GM04503 (cell line): ENCODE measurements at regions not wholly inside any gene's neighbourhood (a gene's known extent, or its start where the extent isn't known, plus 50 kb on each side); places are given as distances from the start of the nearest gene placed in this dataset.
"Not testable (repeated sequence)": the region's sequence is repeated elsewhere in the genome, so short reads cannot be mapped to it uniquely, and the experiment has no call there.

Experiments used
- DNase-seq: peaks from one replicate; pipeline ENCODE4 v3.0.0-alpha.2; 2012; ENCODE audit warnings: low read depth

DNA sequence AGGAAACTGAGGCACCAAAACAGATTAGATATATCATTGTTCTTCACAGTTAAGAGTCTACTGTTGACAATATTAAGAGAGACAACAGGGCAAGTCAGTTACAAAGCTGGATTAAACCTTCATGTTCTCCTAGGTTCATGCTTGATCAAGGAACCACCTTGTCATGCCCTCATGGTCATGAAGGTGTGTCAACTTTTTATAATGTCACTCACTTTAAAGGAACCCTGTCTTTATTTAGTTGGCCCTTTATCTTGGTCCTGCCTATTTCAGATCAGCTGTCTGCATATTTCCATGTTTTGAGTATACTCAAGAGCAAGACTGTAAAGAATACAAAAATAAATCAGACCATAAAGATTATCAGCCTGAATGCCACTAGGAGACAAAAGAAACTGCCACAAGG, 140.2 kb upstream of the FAM241A start:
- no peak for DNase-seq

DNA sequence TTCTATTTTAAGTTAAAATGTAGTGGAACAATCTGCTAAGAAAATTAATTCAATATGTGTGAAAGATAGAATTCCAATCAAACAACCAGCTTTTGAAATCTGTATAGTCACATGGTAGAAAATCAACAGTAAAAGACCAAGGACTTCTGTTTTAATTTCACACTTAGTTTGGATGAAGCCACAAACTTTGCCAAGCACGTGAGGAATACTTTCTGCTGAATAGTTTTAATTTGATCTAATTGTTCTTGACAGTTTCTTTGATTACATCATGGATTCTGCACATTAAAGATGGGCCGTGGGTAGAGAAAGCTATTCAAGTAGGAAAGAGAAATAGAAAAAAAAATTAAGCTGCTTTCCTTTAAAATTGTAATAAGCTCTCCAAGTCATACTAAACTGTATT, 137.9 kb upstream of the FAM241A start:
- DNase-seq, result no peak

DNA sequence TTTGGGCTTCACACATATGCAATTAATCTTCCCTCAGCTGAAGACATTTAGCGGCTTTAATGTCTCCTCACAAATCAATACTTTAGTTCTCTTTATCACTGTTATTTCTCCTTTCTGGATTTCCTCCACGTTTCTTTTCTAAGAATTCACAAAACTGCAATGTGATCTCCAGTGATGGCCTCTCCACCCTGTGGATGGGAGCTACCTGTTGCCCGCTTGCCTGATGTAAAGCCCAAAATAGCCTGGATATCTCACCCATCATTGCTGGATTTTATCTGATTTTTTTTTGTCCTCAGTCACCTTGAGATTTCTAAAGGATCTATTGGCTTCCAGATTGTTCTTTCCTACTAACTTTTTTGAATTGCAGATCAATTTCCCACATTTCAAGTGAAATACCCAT, 129.3 kb upstream of the FAM241A start:
- DNase-seq, result no peak

DNA sequence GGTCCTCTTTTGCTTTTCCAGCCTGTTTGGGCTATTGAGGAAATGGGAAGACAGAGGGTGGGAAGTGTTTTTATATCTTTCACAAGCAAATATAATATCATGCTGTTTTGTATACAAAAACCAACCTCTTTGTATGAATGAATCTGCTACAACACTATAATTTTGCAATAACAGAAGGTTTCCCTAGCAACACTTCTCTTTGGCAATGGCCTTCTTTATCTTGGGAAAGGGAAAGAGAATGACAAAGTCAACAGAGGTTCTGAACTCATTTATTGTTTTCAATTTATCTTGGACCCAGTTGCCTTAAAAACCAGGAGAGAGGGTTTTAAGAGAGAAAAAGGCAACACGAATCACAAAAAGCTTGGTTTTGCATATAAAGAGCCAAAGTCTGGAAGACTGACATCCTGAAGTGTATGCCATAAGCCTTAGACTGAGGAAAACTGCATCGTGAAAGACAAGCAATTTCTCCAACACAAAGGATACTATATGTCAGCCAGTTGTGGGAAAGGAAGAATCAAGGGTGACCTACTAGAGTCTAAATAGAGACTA, 121.8 kb upstream of the FAM241A start:
- DNase-seq, result no peak

DNA sequence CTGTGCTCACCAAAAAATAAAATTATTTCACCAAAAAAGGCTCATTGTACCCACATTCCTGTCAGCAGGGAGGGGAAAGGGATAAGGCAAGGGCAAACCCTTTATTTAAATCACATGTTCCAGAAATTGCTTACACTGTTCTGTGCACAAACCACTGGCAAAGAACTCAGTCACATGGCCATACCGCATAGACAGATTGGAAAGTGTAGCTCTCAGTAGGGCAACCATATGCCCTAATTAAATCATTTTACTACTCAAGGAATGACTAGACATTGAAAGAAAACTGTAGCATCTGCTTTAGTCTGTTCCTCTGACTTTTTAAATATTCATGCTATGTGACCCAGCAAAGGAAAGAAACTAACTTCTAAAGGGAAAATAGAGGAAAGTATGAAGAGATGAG, 119.2 kb upstream of the FAM241A start:
- DNase-seq, result no peak

DNA sequence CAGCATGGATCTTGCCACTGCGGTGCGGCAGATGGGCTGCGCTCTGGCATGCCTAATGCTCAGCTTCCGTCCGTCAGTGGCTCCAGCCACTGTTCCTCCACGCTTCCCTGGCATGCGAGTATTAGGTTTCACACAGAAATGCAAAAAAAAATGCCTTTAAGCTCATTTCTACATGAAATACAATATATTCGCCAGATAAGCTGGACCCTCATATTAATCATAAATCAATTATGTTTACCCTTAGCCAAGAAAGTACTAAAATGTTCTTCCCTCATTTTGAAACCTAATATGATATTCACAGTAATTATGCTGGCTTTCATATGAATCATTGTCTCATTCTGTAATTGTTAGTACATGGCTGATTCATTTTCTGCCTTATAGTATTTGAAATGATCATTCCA, 115.5 kb upstream of the FAM241A start:
- DNase-seq, result no peak

DNA sequence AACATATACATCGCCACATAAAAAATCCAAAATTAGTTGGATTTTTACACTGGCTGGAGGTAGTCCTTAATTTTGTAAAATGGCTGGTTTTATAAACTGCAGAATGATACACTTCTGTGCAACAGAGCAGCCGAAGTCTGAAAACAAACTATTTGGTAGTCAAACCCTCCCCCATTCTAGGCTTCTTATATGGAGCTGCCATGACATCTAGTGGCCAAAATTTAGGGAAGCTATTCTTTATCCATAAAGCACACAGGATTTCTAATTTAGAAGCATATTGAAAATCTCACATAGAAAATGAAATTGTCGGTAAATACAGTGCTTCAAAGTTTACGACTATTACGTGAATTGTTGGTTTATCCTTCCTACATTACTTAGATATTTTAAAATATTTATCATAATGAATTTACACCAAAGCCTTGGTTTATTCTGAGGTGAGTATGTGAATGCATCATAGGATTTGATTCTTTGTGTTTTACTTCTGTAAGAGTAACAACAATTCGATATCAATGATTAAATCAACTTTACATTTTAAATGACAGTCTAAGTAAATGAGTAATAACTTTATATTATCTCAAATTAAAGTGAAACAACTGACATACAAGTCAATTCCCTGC, 113.4 kb upstream of the FAM241A start:
- DNase-seq, result no peak

DNA sequence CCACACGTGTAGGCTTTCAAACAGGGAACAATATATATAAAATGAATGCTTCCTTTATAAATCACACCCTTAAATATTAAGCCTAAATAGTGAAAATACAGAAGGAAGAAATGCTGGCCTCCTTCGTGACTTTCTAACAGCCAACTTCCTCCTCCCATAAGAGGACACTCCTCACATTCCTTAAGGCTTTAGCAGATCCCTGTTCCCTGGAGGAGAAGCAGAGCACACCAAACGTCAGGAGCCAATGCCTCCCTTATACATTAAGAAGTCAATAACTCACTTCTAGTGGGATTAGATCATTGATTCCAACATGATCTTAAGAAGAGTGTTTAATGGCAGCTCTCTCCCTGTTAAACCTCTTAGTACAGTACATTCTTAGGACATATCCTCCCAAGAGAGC, 108.4 kb upstream of the FAM241A start:
- no peak for DNase-seq

DNA sequence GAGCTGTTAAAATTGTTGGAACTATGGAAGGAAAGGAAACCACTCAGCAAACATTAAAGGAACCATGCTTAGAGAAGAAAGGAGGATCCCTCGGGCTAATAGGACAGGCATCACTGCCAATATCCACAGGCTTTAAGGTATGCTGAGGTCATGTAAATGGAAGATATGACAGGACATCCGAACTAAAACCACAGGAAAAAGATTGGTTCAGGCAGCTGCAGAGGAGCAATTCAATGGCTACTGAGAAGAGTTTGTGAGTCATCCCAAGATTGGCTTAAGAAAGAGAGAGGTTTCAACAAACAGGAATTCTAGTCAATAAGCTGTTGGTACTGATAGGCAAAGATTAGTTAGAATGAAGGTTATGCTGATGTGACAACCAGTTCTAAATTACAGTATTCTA, 106.4 kb upstream of the FAM241A start:
- DNase-seq, result peak; percentile 21

DNA sequence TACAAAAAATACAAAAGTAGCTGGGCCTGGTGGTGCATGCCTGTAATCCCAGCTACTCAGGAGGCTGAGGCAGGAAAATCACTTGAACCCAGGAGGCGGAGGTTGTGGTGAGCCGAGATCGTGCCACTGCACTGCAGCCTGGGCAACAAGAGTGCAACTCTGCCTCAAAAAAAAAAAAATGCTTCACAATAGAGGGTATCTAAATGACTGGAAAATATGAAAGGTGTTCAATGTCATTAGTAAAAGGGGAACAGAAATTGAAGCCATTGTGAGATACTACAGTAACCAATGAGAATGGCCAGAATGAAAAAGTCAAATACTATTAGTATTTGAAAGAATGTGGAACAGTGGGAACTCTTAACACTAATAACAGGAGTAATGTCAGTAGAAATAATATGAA, 96.1 kb upstream of the FAM241A start:
- not testable (repeated sequence) for DNase-seq

DNA sequence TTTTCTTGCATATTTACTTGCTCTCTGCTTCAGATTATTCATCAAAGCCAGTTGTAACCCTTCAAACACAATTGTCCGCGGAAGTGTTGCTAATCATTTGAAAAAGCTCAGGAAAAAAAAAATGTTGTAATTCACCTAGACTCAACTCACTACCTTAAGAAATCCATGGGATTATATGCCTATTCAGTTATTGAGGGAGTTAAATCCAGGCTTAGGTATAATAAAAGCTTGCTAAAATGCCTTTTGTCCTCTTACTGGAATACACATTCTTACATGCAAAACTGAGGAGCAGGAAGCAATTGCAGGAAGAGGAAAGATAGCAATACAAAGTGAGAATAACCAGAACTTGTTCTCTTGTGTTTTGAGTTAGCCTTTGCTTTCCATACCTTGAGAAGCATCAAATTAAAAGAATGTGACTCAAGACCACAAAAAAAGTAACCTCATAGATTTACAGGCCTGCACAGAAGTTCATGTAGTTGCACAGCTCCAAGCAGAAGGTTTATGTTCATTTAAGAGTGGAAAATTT, 91.4 kb upstream of the FAM241A start:
- no peak for DNase-seq

DNA sequence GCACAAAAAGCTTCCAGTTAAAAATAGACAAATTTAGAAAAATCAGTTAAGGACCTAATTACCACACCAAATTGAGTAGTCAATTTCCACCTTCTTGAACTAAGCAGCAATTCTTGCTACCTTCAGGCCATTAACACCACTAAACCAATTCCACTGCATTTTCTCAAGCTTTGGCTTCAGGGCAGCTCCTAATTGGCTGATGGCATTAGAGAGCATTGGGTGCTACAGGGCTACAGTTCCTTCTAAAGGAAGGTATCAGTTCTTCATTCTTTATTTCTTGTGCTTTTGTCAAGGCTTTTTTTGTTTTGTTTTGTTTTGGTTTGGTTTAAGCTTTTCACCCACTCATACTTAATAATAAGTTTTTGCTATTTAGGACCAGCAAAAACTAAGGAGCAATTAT, 90.2 kb upstream of the FAM241A start:
- no peak for DNase-seq

DNA sequence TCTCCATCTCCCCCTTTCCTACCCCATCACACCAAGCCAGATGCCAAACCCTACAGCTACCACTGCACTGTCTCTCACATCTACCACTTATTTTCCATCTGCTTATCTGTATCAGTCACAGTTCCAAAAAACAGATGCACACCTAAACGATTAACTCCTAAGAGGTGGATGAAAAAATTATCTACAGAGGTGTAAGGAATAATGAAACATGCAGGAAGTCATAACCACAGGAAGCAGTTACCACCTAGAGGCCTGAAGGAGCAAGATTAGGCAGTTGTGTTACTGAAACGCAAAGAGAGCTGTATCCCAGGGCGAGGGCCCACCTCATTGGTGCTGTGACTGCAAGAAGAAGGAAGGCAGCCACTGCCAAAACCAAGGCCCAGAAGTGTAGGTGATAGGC, 87.8 kb upstream of the FAM241A start:
- no peak for DNase-seq

DNA sequence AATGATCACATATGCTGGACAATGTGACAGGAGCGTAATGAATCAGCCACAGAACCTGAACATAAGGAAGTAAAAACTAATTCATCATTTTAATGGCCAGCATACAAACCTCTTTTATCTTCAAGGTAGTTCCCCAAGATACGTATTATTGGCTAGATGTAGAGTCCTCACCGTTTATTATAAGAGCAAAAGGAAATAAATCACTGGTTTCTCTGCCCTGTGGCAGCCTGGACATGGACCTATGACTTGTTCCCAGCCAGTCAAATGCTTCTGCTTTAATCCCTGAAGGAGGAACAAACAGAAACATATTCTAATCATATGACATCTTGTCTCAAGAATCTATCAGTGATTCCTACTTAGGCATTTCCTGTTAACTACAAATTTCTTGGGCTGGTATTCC, 86.8 kb upstream of the FAM241A start:
- DNase-seq, result peak; percentile 22

DNA sequence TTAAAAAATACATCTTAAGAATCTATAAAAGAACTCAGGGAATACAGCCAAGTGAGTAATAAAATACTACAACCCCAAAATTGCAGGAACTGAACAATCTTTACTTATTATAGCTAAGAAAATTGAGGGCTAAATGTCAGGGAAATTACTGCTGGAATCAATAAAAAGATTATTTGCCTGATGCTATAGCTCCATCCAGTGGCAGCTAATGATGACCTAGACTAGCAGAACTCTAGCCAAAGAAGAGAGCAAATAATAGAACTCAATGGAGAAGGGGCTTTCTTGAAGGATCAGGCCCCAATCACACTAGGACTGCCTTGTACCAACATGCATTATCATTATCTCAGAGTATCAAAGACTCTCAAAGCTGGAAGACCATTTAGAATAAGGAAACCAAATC, 85.0 kb upstream of the FAM241A start:
- DNase-seq, result no peak

DNA sequence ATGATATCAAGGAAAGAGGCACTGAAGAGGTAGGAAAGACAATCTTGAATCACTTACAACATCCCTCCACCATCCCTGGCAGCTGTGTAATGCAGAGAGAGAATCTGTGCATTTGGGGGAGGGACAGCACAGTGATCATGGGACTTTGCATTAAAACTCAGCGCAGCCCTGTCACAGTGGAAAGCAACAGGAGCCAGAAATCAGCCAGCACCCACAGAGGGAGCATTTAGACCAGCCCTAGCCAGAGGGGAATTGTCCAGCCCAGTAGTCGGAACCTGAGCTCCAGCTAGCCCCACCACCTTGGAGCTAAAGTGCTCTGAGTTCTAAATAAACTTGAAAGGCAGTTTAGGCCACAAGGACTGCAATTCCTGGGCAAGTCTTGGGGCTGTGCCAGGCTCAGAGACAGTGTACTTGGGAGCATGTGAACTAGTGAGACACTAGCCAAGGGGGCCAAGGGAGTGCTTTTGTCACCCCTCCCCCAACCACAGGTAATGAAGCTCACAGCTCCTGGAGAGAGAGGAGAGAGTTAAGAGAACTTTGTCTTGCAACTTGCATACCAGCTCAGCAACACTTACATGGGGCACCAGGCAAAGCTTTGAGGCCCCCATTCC, 83.9 kb upstream of the FAM241A start:
- no peak for DNase-seq

DNA sequence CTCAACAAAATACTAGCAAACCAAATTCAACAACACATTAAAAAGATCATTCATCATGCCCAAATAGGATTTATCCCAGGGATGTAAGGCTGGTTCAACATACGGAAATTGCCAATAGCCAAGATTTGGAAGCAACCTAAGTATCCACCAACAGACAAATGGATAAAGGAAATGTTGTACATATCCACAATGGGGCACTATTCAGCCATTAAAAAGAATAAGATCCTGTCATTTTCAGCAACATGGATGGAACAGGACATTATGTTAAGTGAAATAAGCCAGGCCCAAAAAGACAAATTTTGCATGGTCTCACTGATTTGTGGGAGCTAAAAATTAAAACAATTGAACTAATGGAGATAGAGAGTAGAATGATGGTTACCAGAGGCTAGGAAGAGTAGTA, 82.0 kb upstream of the FAM241A start:
- DNase-seq, result no peak

DNA sequence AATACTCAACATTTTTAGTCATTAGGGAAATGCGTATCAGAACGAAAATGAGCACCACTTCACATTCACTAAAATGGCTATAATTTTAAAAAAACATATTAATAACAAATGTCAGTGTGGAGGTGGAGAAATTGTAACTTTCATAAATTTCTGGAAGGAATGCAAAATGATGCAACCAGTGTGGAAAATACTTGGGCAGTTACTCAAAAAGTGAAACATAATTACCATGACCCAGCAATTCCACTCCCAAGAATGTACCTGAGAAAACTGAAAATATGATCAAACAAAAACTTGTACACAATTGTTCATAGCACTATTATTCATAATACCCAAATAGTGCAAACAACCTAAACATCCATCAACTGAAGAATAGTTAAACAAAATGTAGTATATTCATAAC, 76.1 kb upstream of the FAM241A start:
- DNase-seq, result no peak

DNA sequence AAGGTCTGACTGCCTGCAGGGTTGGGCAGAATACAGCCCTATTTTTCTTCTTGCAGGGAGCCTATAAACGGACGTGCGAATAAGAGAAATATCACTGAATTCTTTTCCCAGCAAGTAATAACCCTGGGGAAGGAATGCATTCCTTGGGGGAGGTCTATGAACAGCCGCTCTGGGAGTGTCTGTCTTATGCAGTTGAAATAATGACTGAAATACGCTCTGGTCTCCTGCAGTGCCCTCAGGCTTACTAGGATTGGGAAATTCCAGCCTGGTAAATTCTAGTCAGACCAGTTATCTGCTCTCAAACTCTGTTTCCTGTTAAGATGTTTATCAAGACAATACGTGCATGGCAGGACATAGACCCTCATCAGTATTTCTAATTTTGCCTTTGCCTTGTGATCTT, 72.1 kb upstream of the FAM241A start:
- no peak for DNase-seq

DNA sequence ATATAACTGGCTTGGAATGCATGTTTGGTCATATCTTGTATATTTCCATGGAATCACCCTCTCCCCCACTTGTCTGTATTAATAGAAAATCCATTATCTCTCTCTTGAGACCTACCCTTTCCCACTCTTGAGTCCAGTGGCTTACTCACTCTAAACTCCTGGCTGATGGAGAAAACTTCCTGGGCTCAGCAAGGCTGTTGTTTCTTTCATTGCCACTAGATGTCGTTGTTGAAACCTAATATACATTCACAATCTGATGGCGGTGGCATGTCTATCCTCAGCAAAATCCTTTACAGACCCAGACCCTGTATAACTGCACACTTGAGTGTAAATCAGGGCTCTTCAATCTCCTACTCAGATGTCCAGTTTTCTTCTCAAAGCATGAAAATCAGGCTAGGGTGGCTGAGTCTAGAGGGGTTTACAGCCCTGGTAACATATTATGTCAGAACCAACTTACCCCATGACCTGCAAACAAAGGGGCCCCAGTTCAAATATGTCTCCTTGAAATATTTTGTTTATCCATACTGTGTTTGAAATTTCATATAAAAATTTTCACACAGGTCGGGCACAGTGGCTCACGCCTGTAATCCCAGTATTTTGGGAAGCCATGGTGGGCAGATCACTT, 70.0 kb upstream of the FAM241A start:
- DNase-seq, result peak; percentile 31

DNA sequence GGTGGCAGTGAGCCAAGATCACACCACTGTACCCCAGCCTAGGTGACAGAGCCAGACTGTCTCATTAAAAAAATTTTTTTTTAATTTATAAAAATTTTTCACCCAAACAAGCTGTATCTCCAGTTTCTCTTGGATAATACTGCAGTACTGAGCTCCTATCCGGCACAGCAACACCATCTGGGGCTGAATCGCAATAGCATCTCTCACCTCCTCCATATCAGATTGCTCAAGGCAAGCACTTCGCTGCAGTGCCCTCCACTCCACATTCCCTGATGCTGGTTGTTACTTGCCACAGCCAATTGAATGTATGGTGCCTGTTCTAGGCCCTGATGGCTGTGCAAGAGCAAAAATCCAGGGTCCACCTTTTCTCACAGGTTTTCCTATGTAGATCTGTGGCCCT, 69.3 kb upstream of the FAM241A start:
- DNase-seq, result no peak

DNA sequence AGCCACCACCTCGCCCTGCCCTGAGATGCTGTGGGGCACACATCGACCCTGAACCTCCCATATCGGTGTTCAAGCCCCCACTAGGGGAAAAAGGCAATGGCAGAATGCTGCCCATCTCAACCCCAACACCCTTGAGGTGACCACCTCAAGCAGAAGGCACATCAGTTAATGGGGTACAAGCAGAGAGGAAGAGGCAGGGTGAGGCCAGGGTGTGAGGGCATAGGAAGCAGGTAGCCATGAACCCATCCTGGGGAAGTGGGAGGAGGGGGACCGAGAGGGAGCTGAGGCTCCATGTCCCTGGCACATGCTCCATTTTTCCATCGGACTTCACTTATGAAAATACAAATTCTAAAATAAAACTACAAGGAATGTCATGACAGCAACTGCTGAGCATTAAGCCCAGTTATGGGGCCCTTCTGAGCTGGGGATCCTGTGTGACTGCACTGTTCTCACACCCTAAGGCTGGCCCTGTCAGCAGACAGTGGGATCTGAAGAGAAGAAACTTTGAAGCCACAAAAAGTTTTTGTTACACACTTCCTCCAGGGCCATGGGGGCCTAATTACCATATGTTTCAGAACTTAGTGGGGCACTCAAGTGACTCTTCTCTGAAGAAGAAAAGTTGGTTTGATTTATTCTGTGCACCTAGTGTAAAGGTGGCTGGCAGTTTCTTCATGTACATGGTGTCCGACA, 68.2 kb upstream of the FAM241A start:
- DNase-seq, result no peak

DNA sequence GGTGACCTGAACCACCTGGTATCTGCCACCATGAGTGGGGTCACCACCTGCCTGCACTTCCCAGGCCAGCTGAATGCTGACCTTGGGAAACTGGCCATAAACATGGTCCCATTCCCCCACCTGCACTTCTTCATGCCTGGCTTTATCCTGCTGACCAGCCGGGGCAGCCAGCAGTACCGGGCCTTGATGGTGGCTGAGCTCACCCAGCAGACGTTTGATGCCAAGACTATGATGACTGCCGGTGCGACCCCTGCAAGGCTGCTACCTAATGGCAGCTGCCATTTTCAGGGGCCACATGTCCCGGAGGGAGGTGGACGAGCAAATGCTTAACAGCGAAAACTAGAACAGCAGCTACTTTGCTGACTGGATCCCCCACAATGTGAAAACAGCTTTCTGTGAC, 67.5 kb upstream of the FAM241A start:
- DNase-seq, result no peak
